AG04449 (cell line): ENCODE measurements at regions not wholly inside any gene's neighbourhood (a gene's known extent, or its start where the extent isn't known, plus 50 kb on each side); places are given as distances from the start of the nearest gene placed in this dataset.

Source experiments
- CTCF ChIA-PET: fragments of 350-600 bp; formaldehyde crosslinking; extraction: SDS; loops from one replicate; lab custom pipeline; 2021; ENCODE audit warnings: antibody characterized with exemption; lab: Yijun Ruan, JAX
- POLR2A ChIA-PET: fragments of 400-600, 350-600 bp; formaldehyde crosslinking; extraction: SDS; loops from one replicate; lab custom pipeline; 2020; ENCODE audit warnings: antibody characterized with exemption, inconsistent platforms; lab: Yijun Ruan, JAX
- DNase-seq: peaks from one replicate; pipeline ENCODE4 v3.0.0-alpha.2; 2010; ENCODE audit warnings: low read depth, low spot score
- H3K4me3 ChIP-seq: 2 replicates; pipeline ENCODE4 v1.5.1; 2011; ENCODE audit warnings: low read depth, mild to moderate bottlenecking, control low read depth, low read length
- TF ChIP-seq, protein P1 (sequence below): IDR thresholded peaks from one replicate; pipeline ENCODE4 v1.5.1; 2011; ENCODE audit warnings: mild to moderate bottlenecking, moderate library complexity, low read length, control low read depth, inconsistent platforms; ENCODE audit not compliant: insufficient read depth; ENCODE audit errors: missing control alignments

DNA sequence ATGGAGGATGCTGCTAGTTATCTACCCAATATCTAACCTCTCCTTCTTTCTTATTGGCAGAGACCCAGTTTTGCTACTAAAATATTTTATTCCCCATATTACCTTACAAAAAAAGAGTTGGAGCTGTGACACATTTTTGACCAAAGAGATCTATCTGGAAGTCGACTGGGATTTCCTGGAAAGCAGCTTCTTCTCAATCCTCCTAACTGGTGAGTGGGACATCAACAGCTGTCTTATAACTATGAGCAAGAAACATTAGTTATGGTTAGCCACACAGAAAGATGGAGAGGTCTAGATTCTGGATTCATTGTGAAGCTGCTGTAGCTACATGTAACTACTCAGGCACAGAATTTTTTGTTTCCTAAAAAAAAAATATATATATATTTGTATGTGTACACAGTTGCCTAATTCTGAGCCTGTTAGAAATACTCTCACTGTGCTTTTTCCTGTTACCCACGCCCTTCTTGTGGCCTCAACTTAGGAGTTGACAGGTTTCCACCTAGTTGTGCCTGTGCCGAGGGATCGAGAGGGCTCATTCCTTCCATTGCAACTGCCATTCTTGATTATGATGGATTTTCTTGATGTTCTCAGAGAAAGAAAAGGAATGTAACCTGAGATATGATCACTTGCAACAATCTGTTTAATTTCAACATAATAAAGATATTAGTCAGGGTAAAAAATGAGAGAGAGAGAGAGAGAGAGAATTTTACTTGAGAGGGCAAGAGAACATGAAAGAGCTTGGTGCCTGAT lies 142.0 kb downstream of the SLC17A6 start:
- no peak for DNase-seq
- ChIA-PET POLR2A (no interaction called here), CTCF (no interaction called here)
- no peak overlapping the region for H3K4me3 ChIP-seq
- TF ChIP-seq, protein P1, sequence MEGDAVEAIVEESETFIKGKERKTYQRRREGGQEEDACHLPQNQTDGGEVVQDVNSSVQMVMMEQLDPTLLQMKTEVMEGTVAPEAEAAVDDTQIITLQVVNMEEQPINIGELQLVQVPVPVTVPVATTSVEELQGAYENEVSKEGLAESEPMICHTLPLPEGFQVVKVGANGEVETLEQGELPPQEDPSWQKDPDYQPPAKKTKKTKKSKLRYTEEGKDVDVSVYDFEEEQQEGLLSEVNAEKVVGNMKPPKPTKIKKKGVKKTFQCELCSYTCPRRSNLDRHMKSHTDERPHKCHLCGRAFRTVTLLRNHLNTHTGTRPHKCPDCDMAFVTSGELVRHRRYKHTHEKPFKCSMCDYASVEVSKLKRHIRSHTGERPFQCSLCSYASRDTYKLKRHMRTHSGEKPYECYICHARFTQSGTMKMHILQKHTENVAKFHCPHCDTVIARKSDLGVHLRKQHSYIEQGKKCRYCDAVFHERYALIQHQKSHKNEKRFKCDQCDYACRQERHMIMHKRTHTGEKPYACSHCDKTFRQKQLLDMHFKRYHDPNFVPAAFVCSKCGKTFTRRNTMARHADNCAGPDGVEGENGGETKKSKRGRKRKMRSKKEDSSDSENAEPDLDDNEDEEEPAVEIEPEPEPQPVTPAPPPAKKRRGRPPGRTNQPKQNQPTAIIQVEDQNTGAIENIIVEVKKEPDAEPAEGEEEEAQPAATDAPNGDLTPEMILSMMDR: no peak

DNA sequence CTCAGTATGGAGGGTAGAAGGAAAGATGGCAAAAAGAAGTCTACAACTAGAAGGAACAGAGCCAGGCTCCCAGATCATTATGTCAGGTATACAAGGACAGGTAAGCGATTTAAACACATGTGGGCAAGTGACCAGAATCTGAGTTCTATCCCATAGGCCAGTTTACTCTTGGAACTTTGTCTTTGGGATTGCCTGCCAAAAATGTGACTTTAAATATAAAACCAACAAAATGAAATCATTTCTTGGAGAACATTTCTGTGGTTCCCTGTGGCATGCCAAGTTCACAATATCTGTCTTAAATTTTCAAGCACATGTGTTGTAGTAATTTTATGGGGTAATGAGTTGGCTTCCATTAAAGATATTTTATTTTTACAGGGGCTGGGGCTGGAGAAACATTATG lies 141.0 kb downstream of the SLC17A6 start:
- no peak for DNase-seq
- no peak overlapping the region for H3K4me3 ChIP-seq
- TF ChIP-seq, protein P1: no peak
- POLR2A ChIA-PET: no interaction called here
- CTCF ChIA-PET: no interaction called here

DNA sequence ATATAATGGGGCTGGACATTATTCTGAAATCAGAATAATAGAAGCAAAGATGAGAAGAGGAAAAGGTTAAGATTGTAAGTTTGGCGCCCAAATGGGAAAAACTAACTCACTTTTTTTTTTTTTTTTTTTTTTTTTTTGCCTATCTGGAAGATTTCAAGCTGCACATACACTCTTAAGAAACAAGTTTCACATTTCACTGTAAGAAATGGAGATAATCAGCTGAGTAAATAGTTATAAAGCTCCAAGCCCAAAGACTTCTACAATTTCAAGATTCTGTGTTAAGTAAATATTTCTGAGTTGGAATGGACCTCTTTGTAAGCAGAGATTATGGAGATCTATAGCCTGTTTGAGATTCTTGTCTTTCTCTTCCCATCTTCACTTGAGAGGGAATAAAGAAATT lies 140.0 kb downstream of the SLC17A6 start:
- TF ChIP-seq, protein P1: no peak
- H3K4me3 ChIP-seq: no peak overlapping the region
- DNase-seq: no peak
- POLR2A ChIA-PET: no interaction called here
- CTCF ChIA-PET: no interaction called here

DNA sequence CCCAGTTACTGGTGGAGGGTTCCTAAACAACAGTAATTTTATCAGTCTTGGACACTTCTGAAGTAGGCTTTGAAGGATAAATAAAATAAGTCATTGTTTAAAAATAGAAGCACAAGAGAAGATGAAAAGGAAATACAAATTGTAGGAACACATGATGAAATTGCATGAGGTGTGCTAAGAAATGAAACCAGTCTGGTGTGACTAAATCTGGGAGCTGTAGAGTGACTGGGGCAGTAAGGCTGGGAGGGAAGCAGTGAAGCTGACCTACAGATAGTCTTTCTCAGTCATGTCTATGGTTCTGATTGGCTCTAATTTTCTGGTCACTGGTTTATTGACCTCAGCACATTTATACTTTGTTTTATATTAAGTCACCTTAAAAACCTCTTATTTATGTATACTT lies 139.1 kb downstream of the SLC17A6 start:
- DNase-seq: no peak
- POLR2A ChIA-PET: no interaction called here
- CTCF ChIA-PET: no interaction called here
- H3K4me3 ChIP-seq: no peak overlapping the region
- TF ChIP-seq, protein P1: no peak

DNA sequence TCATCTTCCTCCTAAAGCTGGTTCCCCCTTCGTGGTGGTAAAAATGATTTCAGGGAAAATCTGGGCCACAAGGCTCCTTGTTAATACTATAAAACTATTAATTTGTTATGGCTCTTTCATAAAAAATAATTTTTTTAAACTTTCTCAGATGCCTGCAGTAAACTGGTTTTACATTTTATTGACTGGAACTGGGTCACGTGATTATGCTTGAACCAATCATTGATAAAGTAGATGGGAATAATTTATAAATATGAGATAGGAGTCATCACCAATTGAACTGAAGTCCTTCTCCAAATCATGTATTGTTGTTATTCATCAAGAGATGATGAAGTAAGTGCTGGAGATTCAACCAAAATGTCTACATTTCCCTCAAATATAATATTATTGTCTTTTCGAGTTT lies 138.4 kb downstream of the SLC17A6 start:
- no peak overlapping the region for H3K4me3 ChIP-seq
- TF ChIP-seq, protein P1: no peak
- ChIA-PET POLR2A (no interaction called here), CTCF (no interaction called here)
- DNase-seq: no peak

DNA sequence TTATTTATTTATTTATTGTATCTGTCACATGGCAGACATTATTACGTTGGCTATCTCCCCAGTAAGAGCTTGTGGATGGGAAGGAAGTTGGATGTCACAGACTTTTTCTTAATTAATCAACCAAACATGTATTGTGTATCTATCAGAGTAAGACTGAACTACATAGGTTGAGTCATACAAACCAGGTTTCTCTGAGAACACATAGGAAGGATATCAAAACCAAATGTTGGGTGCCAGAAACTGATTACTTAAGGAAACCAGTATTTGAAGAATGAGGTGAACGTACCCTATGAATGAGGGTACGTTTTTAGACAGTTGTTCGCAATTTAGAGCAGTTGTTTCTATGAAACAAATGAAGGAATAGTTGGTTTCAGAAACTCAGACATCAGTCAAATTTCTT lies 136.4 kb downstream of the SLC17A6 start:
- CTCF ChIA-PET: no interaction called here
- TF ChIP-seq, protein P1: no peak
- H3K4me3 ChIP-seq: no peak overlapping the region
- POLR2A ChIA-PET: no interaction called here
- no peak for DNase-seq
